ENCODE measurements at regions not wholly inside any gene's neighbourhood (a gene's known extent, or its start where the extent isn't known, plus 50 kb on each side); places are given as distances from the start of the nearest gene placed in this dataset.

GRCh38 chr3:106191211-106191610 lies 322.4 kb upstream of the CBLB start:
- TF ChIP-seq CTCF (IDR thresholded peaks at IDR 0.05 in 4 of 5, conservative IDR thresholded peaks at IDR 0.05 in 1 of 5) (no peak), POLR2A (IDR thresholded peaks at IDR 0.05) (no peak)
